Glutamatergic neuron (in vitro differentiated cells): ENCODE measurements at regions not wholly inside any gene's neighbourhood (a gene's known extent, or its start where the extent isn't known, plus 50 kb on each side); places are given as distances from the start of the nearest gene placed in this dataset.

Experiments
- DNase-seq: peaks from one replicate; pipeline ENCODE4 v3.0.0; 2022
- H3K27ac Mint-ChIP-seq: one replicate; pipeline ENCODE4 v1.8.0; 2020; ENCODE audit warnings: mild to moderate bottlenecking, mixed read lengths, inconsistent platforms; ENCODE audit not compliant: unreplicated experiment
- H3K27me3 Mint-ChIP-seq: one replicate; pipeline ENCODE4 v1.8.0; 2020; ENCODE audit warnings: mild to moderate bottlenecking, moderate library complexity, mixed read lengths, inconsistent platforms; ENCODE audit not compliant: unreplicated experiment
- H3K36me3 Mint-ChIP-seq: one replicate; pipeline ENCODE4 v1.8.0; 2020; ENCODE audit warnings: mild to moderate bottlenecking, mixed read lengths, inconsistent platforms; ENCODE audit not compliant: unreplicated experiment
- H3K4me1 Mint-ChIP-seq: one replicate; pipeline ENCODE4 v1.8.0; 2020; ENCODE audit warnings: mild to moderate bottlenecking, low read depth, mixed read lengths, inconsistent platforms; ENCODE audit not compliant: unreplicated experiment
- H3K4me3 Mint-ChIP-seq: one replicate; pipeline ENCODE4 v1.8.0; 2020; ENCODE audit warnings: mild to moderate bottlenecking, mixed read lengths, inconsistent platforms; ENCODE audit not compliant: unreplicated experiment
- H3K9me3 Mint-ChIP-seq: one replicate; pipeline ENCODE4 v1.8.0; 2020; ENCODE audit warnings: mild to moderate bottlenecking, moderate library complexity, mixed read lengths, inconsistent platforms; ENCODE audit not compliant: unreplicated experiment
- TF ChIP-seq, protein P1 (sequence below): fragments of 200-600 bp; sonication (generic); IDR thresholded peaks from one replicate; pipeline ENCODE4 v1.5.0; 2021; ENCODE audit not compliant: partially characterized antibody, unreplicated experiment

DNA sequence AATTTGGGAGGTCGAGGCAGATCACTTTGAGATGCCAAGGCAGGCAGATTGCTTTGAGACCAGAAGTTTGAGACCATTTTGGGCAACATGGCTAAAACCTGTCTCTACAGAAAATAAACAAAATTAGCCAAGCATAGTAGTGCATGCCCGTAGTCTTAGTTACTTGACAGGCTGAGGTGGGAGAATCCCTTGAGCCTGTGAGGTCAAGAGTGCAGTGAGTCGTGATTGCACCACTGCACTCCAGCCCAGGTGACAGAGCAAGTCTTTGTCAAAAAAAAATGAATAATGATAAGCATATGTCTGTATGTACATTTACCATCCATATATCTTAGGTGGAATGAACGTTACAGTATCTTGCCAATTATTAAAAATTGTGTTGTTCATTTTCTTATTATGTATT, 2447.7 kb downstream of the PCDH9 start:
- Mint-ChIP-seq H3K4me3 (no peak overlapping the region), H3K9me3 (no peaks in the 10 kb centered on the region), H3K27ac (no peak overlapping the region), H3K27me3 (no peaks in the 10 kb centered on the region), H3K4me1 (peaks cover 2% of the 10 kb centered on the region), H3K36me3 (no peaks in the 10 kb centered on the region)
- DNase-seq, result no peak
- TF ChIP-seq, protein P1, sequence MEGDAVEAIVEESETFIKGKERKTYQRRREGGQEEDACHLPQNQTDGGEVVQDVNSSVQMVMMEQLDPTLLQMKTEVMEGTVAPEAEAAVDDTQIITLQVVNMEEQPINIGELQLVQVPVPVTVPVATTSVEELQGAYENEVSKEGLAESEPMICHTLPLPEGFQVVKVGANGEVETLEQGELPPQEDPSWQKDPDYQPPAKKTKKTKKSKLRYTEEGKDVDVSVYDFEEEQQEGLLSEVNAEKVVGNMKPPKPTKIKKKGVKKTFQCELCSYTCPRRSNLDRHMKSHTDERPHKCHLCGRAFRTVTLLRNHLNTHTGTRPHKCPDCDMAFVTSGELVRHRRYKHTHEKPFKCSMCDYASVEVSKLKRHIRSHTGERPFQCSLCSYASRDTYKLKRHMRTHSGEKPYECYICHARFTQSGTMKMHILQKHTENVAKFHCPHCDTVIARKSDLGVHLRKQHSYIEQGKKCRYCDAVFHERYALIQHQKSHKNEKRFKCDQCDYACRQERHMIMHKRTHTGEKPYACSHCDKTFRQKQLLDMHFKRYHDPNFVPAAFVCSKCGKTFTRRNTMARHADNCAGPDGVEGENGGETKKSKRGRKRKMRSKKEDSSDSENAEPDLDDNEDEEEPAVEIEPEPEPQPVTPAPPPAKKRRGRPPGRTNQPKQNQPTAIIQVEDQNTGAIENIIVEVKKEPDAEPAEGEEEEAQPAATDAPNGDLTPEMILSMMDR, result no peak

DNA sequence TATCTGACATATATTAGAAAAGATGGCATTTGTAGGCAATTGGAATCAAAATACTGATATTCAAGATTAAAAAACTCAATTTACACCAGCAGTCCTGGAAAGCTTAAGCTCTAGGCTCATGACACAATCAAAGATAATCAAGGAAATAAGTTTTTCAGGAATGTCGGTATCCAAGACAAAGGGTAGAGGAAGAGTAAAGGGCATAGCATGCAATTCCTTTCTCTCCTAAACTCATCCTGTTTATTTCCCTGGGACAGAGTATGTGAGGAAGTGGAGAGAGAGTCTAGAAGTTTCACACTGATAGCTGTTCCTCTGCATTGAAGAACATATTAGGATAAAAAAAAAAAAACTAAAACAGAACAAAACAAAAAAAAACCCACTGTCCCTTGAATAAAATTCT, 2452.1 kb downstream of the PCDH9 start:
- no peaks in the 10 kb centered on the region for H3K4me1 Mint-ChIP-seq
- peaks cover 1% of the 10 kb centered on the region for H3K9me3 Mint-ChIP-seq
- no peaks in the 10 kb centered on the region for H3K36me3 Mint-ChIP-seq
- TF ChIP-seq, protein P1, result no peak
- DNase-seq, result no peak
- H3K4me3 Mint-ChIP-seq, result no peak overlapping the region
- H3K27ac Mint-ChIP-seq, result no peak overlapping the region
- H3K27me3 Mint-ChIP-seq, result no peaks in the 10 kb centered on the region

DNA sequence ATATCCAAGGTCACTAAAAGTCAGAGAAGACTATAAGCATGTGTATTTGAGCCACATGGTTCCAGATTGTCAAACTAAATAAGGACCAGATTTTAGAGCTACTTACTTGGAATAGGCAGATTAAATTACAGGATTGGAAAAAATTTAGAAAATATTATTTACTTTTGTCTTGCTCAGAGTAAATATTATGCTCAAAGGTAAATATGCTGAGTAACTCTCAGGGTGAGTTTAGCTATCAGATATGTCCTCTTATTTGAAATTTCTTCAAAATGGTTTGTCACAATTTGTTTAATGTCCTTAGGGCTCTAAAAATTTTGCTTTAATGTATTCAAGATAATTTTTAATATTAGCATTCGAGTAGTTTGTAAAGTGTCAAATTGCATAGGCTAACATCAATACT, 2455.2 kb downstream of the PCDH9 start:
- H3K27ac Mint-ChIP-seq, result no peak overlapping the region
- DNase-seq, result no peak
- no peaks in the 10 kb centered on the region for H3K36me3 Mint-ChIP-seq
- H3K4me3 Mint-ChIP-seq, result no peak overlapping the region
- H3K9me3 Mint-ChIP-seq, result peaks cover 1% of the 10 kb centered on the region
- no peaks in the 10 kb centered on the region for H3K27me3 Mint-ChIP-seq
- TF ChIP-seq, protein P1, result no peak
- H3K4me1 Mint-ChIP-seq, result no peaks in the 10 kb centered on the region

DNA sequence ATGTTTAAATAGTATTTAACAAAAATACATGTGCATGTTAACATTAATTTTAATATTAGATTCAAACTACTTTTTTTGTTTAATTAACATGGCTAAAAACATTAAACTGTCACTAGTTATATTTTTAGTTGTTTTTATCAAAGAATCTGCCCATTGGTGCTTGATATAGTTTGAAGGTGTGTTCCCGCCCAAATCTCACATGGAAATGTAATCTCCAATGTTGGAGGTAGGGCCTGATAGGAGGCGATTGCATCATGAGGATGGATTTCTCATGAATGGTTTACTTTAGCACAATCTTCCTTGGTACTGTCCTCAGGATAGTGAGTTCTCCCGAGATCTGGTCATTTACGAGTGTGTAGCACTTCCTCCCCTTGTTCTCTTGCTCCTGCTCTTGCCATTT, 2459.4 kb downstream of the PCDH9 start:
- Mint-ChIP-seq H3K27ac (no peak overlapping the region), H3K27me3 (no peaks in the 10 kb centered on the region), H3K4me3 (no peak overlapping the region), H3K9me3 (peaks cover 1% of the 10 kb centered on the region), H3K4me1 (peaks cover 3% of the 10 kb centered on the region), H3K36me3 (no peaks in the 10 kb centered on the region)
- TF ChIP-seq, protein P1, result no peak
- DNase-seq, result no peak

DNA sequence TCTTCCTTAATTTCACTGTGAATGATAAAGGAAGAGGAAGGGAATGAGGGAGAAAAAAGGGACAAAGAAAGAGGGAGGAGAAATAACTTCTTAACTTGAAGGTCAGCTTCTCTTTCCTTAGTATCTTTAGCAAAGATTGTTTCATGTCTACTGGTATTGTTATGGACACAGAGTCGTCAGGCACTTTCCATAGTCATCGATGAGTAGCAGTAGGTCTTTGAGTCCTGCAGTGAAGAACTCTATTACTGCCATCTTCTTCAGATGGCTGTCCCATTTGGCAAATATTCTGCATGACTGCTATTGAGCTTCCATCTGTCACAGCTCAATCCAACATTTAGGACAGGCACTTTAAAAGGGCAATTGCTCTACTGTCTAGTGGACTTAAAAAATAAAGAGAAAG, 2463.1 kb downstream of the PCDH9 start:
- Mint-ChIP-seq H3K4me1 (peaks cover 3% of the 10 kb centered on the region), H3K9me3 (no peaks in the 10 kb centered on the region), H3K4me3 (no peak overlapping the region), H3K27me3 (no peaks in the 10 kb centered on the region), H3K27ac (no peak overlapping the region), H3K36me3 (no peaks in the 10 kb centered on the region)
- no peak for DNase-seq
- TF ChIP-seq, protein P1, result no peak
